DOHH2 (cell line): ENCODE measurements at regions not wholly inside any gene's neighbourhood (a gene's known extent, or its start where the extent isn't known, plus 50 kb on each side); places are given as distances from the start of the nearest gene placed in this dataset.

Experiments
- EZH2phosphoT487 ChIP-seq: fragments of 200-600 bp; sonication (generic); IDR thresholded peaks from 2 replicates; pipeline ENCODE4 v1.6.1; 2017; ENCODE audit warnings: borderline replicate concordance, mild to moderate bottlenecking, antibody characterized with exemption, low read length, moderate library complexity, mixed read lengths
- TF ChIP-seq, protein P1 (sequence below): fragments of 200-600 bp; sonication (generic); IDR thresholded peaks from one replicate; pipeline ENCODE4 v1.5.1; 2014; ENCODE audit warnings: antibody characterized with exemption, mild to moderate bottlenecking, low read depth, low read length; ENCODE audit not compliant: poor library complexity, severe bottlenecking

DNA sequence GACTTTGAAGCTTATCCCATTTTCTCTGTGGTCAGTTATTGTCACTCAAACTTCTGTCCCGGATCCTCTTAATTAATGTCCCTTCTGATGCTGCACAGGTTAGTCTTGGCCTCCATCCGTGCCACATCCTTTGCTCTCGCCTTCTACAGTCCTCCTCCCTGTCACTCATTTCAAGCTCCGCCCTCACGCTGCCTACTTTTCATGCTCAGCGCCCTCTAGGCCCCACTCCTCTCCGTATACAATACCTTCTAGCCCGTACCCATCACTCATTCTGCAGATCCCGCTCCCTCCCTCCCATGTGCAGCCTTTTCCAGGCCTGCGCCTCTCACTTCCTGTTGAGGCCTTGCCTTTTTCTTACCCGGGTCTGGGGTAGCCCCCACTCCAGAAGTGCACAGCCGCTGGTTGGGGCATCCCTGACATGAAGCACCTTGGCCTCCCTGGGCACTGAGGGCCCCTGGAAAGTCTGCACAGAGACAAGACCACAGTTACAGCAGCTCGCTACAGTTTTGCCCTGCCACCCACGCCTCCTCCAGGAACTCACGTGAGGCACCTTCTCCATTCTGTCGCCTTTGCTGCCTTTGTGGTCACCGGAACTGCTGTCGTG, 88.5 kb upstream of the SLC25A48 start:
- TF ChIP-seq, protein P1, sequence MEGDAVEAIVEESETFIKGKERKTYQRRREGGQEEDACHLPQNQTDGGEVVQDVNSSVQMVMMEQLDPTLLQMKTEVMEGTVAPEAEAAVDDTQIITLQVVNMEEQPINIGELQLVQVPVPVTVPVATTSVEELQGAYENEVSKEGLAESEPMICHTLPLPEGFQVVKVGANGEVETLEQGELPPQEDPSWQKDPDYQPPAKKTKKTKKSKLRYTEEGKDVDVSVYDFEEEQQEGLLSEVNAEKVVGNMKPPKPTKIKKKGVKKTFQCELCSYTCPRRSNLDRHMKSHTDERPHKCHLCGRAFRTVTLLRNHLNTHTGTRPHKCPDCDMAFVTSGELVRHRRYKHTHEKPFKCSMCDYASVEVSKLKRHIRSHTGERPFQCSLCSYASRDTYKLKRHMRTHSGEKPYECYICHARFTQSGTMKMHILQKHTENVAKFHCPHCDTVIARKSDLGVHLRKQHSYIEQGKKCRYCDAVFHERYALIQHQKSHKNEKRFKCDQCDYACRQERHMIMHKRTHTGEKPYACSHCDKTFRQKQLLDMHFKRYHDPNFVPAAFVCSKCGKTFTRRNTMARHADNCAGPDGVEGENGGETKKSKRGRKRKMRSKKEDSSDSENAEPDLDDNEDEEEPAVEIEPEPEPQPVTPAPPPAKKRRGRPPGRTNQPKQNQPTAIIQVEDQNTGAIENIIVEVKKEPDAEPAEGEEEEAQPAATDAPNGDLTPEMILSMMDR, result no peak
- no peak for TF ChIP-seq EZH2phosphoT487
